Endothelial cell of umbilical vein (primary cell): ENCODE measurements at regions not wholly inside any gene's neighbourhood (a gene's known extent, or its start where the extent isn't known, plus 50 kb on each side); places are given as distances from the start of the nearest gene placed in this dataset.

Source experiments
- BruUV-seq: library from RNA; stranded (reverse); fragments of 400-500 nt; replicated peaks from 2 replicates; lab custom pipeline; 2021; lab: Mats Ljungman, UMichigan
- CTCF ChIA-PET: fragments of 300-600, 350-600 bp; sonication (Branson Sonifier 250); formaldehyde crosslinking; loops from one replicate; lab custom pipeline; 2021; ENCODE audit warnings: antibody characterized with exemption, inconsistent platforms; lab: Charles Lee
- POLR2A ChIA-PET: fragments of 300-600, 350-600 bp; sonication (Branson Sonifier 250); formaldehyde crosslinking; loops from one replicate; lab custom pipeline; 2021; ENCODE audit warnings: antibody characterized with exemption, inconsistent platforms; lab: Charles Lee
- DNase-seq: peaks from one replicate; pipeline ENCODE4 v3.0.0-alpha.2; 2011; ENCODE audit warnings: low read depth, low spot score
- FAIRE-seq: peaks from 2 replicates; lab custom pipeline; 2011; peaks lifted over from hg19 to GRCh38; lab: Jason Lieb, UNC
- H2AFZ ChIP-seq: 2 replicates; pipeline ENCODE4 v1.6.0; 2012; ENCODE audit warnings: low read depth, low read length, control low read depth, inconsistent platforms
- H3K27ac ChIP-seq: 2 replicates; pipeline ENCODE4 v1.5.1; 2011; ENCODE audit warnings: low read depth, mild to moderate bottlenecking, control low read depth, low read length, moderate library complexity; ENCODE audit not compliant: insufficient read depth
- H3K27me3 ChIP-seq, 2 experiments: 2 replicates each; pipeline versions ENCODE4 v1.6.0 to v1.6.1; 2011; ENCODE audit warnings: low read length in 2 of 2, mixed read lengths in 1 of 2; ENCODE audit not compliant: control insufficient read depth in 2 of 2, insufficient read depth in 2 of 2
- H3K36me3 ChIP-seq, 2 experiments: 2 replicates in 1 of 2; 3 replicates in 1 of 2; pipeline ENCODE4 v1.5.1; 2011; ENCODE audit warnings: low read length in 2 of 2, mild to moderate bottlenecking in 1 of 2, moderate library complexity in 1 of 2; ENCODE audit not compliant: control insufficient read depth in 2 of 2, insufficient read depth in 2 of 2; ENCODE audit errors: extremely low read depth in 1 of 2
- H3K4me1 ChIP-seq: 3 replicates; pipeline ENCODE4 v1.5.1; 2011; ENCODE audit warnings: mild to moderate bottlenecking, low read length; ENCODE audit not compliant: control insufficient read depth, insufficient read depth; ENCODE audit errors: extremely low read depth
- H3K4me2 ChIP-seq: 2 replicates; pipeline ENCODE4 v1.6.1; 2011; ENCODE audit warnings: low read length, control low read depth, mixed read lengths; ENCODE audit not compliant: insufficient read depth
- H3K4me3 ChIP-seq, 3 experiments: fragments of 200-600 bp in 1 of 3; sonication (generic), shearing (Covaris generic) in 1 of 3; replicated peaks in 1 of 3; 2 replicates each; pipeline ENCODE4 v1.5.1; 2011 to 2016; ENCODE audit warnings: control low read depth in 3 of 3, low read length in 3 of 3, mild to moderate bottlenecking in 2 of 3, inconsistent platforms in 1 of 3, low read depth in 1 of 3, moderate library complexity in 1 of 3; ENCODE audit not compliant: insufficient read depth in 1 of 3
- H3K79me2 ChIP-seq: 2 replicates; pipeline ENCODE4 v1.6.0; 2012; ENCODE audit warnings: low read length, inconsistent platforms; ENCODE audit not compliant: control insufficient read depth, insufficient read depth
- H3K9ac ChIP-seq: replicated peaks from 2 replicates; pipeline ENCODE3; 2011; ENCODE audit warnings: low read length, control low read depth; ENCODE audit not compliant: insufficient read depth; ENCODE audit errors: extremely low read depth
- H3K9me1 ChIP-seq: replicated peaks from 3 replicates; pipeline ENCODE4 v1.6.0; 2011; ENCODE audit warnings: mild to moderate bottlenecking, low read length; ENCODE audit not compliant: control insufficient read depth, insufficient read depth; ENCODE audit errors: extremely low read depth
- H3K9me3 ChIP-seq: replicated peaks from 2 replicates; pipeline ENCODE4 v1.5.1; 2012; ENCODE audit warnings: low read length, inconsistent platforms; ENCODE audit not compliant: control insufficient read depth, insufficient read depth
- H4K20me1 ChIP-seq: replicated peaks from 2 replicates; pipeline ENCODE3; 2011; ENCODE audit warnings: mild to moderate bottlenecking, low read length; ENCODE audit not compliant: control insufficient read depth, insufficient read depth; ENCODE audit errors: extremely low read depth
- EZH2 ChIP-seq: IDR thresholded peaks from 2 replicates; pipeline ENCODE4 v1.6.1; 2012; ENCODE audit warnings: borderline replicate concordance, low read depth, mild to moderate bottlenecking, moderate library complexity, low read length, inconsistent platforms; ENCODE audit not compliant: severe bottlenecking
- FOS ChIP-seq: IDR thresholded peaks from 2 replicates; pipeline ENCODE4 v1.6.1; 2011; ENCODE audit warnings: mild to moderate bottlenecking, low read length, moderate library complexity, borderline replicate concordance; ENCODE audit not compliant: insufficient read depth
- GATA2 ChIP-seq: IDR thresholded peaks from 2 replicates; pipeline ENCODE4 v1.7.0; 2011; ENCODE audit warnings: low read depth, mild to moderate bottlenecking, moderate library complexity, mixed read lengths, low read length; ENCODE audit not compliant: insufficient read length, insufficient read depth
- JUN ChIP-seq: IDR thresholded peaks from 2 replicates; pipeline ENCODE4 v1.6.1; 2011; ENCODE audit warnings: borderline replicate concordance, low read depth; ENCODE audit not compliant: insufficient read length, insufficient read depth
- MYC ChIP-seq: IDR thresholded peaks from one replicate; pipeline ENCODE4 v1.6.1; 2011; ENCODE audit warnings: mild to moderate bottlenecking, low read depth, low read length
- POLR2A ChIP-seq: IDR thresholded peaks from 2 replicates; pipeline ENCODE4 v1.6.1; 2012; ENCODE audit warnings: low read depth, mild to moderate bottlenecking, control low read depth, low read length
- POLR2AphosphoS5 ChIP-seq: IDR thresholded peaks from 2 replicates; pipeline ENCODE4 v1.6.1; 2012; ENCODE audit warnings: low read depth, mild to moderate bottlenecking, control low read depth, low read length, moderate library complexity; ENCODE audit not compliant: insufficient read depth
- dilution Hi-C: fragments of 300-500 bp; cut with MboI; formaldehyde crosslinking; loops from one replicate; pipeline ENCODE4 v1.15.0; 2019; ENCODE audit warnings: low sequenced_read_pairs; ENCODE audit not compliant: extremely low pct_ligation_motif_present
- intact Hi-C: fragments of 100-400 bp; cut with micrococcal nuclease; formaldehyde crosslinking; loops from one replicate; pipeline ENCODE4 v1.10.0; 2022
- TF ChIP-seq, protein P1 (sequence below): IDR thresholded peaks from 2 replicates; pipeline ENCODE4 v1.6.1; 2011; ENCODE audit not compliant: insufficient read depth, insufficient read length
- TF ChIP-seq, protein P2 (sequence below), 2 donors: IDR thresholded peaks; 1 replicate in 1 of 2; 2 replicates in 1 of 2; pipeline ENCODE4 v1.5.1; 2011; ENCODE audit warnings: low read length in 2 of 2, mild to moderate bottlenecking in 2 of 2, moderate library complexity in 2 of 2, control low read depth in 1 of 2, inconsistent platforms in 1 of 2, low read depth in 1 of 2; ENCODE audit not compliant: insufficient read depth in 1 of 2; ENCODE audit errors: extremely low read depth in 1 of 2

DNA sequence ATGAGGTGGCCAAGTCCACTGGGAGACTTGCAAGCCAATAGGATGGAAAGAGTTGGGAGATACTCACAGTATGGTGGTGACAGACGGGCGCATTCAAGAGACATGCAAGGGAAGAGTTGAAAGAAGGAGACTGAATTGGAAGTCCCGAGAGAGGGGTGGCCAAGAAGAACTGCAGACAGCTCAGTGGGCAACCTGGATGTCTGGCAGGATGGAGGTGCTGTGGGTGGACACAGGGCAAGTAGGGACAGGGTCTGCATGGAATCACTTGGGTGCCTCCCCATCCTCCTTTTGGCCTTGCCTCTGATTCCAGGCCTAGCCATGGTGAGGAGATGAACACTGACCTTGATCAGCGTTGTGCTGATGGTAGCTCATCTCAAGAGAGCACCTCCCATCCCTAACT lies 235.7 kb upstream of the COPS8 start:
- Histone ChIP-seq H3K36me3 (no peaks in the 10 kb centered on the region), H3K79me2 (no peaks in the 10 kb centered on the region), H3K27me3 (no peaks in the 10 kb centered on the region), H3K9ac (no peak overlapping the region), H3K4me3 (no peak overlapping the region), H3K9me3 (no peaks in the 10 kb centered on the region), H2AFZ (no peak overlapping the region), H3K4me2 (no peak overlapping the region), H3K9me1 (no peaks in the 10 kb centered on the region), H4K20me1 (no peaks in the 10 kb centered on the region), H3K4me1 (peaks cover 8% of the 10 kb centered on the region), H3K27ac (no peak overlapping the region)
- POLR2A ChIA-PET: no interaction called here
- intact Hi-C loops (no loop called here), dilution Hi-C loops (no loop called here)
- BruUV-seq: no TSS peak
- CTCF ChIA-PET: no interaction called here
- no peak for FAIRE-seq
- DNase-seq: no peak
- TF ChIP-seq MYC (no peak), JUN (no peak), POLR2AphosphoS5 (no peak), GATA2 (no peak), POLR2A (no peak), EZH2 (no peak)
- TF ChIP-seq, protein P1, sequence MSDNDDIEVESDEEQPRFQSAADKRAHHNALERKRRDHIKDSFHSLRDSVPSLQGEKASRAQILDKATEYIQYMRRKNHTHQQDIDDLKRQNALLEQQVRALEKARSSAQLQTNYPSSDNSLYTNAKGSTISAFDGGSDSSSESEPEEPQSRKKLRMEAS: no peak

DNA sequence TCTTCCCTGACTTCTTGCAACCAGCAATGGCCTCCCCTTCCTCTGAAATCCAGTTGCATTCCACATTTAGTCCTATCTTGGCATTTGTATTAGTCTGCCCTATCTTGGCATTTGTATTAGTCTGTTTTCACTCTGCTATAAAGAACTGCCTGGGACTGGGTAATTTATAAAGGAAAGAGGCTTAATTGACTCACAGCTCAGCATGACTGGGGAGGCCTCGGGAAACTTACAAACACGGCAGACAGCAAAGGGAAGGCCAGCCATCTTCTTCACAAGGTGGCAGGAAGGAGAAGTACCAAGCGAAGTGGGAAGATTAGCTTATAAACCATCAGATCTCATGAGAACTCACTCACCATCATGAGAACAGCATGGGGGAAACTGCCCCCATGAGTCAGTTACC lies 234.5 kb upstream of the COPS8 start:
- no peaks in the 10 kb centered on the region for H3K79me2 ChIP-seq
- intact Hi-C loops (no loop called here), dilution Hi-C loops (no loop called here)
- no peak overlapping the region for H3K27ac ChIP-seq
- no peak overlapping the region for H2AFZ ChIP-seq
- H3K36me3 ChIP-seq: no peaks in the 10 kb centered on the region
- peaks cover 8% of the 10 kb centered on the region for H3K4me1 ChIP-seq
- POLR2A ChIA-PET: no interaction called here
- H3K9me3 ChIP-seq: no peaks in the 10 kb centered on the region
- CTCF ChIA-PET: interaction anchor here (1.4 kb wide), 1 partner anchor 176 kb away, joined by 3 read pairs; no protein-coding TSS in a partner anchor
- no peak for TF ChIP-seq EZH2
- TF ChIP-seq, protein P2, sequence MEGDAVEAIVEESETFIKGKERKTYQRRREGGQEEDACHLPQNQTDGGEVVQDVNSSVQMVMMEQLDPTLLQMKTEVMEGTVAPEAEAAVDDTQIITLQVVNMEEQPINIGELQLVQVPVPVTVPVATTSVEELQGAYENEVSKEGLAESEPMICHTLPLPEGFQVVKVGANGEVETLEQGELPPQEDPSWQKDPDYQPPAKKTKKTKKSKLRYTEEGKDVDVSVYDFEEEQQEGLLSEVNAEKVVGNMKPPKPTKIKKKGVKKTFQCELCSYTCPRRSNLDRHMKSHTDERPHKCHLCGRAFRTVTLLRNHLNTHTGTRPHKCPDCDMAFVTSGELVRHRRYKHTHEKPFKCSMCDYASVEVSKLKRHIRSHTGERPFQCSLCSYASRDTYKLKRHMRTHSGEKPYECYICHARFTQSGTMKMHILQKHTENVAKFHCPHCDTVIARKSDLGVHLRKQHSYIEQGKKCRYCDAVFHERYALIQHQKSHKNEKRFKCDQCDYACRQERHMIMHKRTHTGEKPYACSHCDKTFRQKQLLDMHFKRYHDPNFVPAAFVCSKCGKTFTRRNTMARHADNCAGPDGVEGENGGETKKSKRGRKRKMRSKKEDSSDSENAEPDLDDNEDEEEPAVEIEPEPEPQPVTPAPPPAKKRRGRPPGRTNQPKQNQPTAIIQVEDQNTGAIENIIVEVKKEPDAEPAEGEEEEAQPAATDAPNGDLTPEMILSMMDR (IDR thresholded peaks at IDR 0.05; ENCODE audit: extremely low read depth in 1 of 2, insufficient read depth in 1 of 2, low read depth in 1 of 2, low read length in 2 of 2): no peak
- TF ChIP-seq JUN: no peak
- TF ChIP-seq MYC: no peak
- TF ChIP-seq POLR2A: no peak
- TF ChIP-seq GATA2: no peak
- TF ChIP-seq, protein P1: no peak
- TF ChIP-seq POLR2AphosphoS5: no peak
- TF ChIP-seq FOS: no peak
- no peak overlapping the region for H3K4me3 ChIP-seq
- no peak for FAIRE-seq
- no peaks in the 10 kb centered on the region for H4K20me1 ChIP-seq
- no TSS peak for BruUV-seq
- no peak for DNase-seq
- no peaks in the 10 kb centered on the region for H3K9me1 ChIP-seq
- H3K4me2 ChIP-seq: no peak overlapping the region
- no peak overlapping the region for H3K9ac ChIP-seq
- no peaks in the 10 kb centered on the region for H3K27me3 ChIP-seq
